C4-2B (cell line): ENCODE measurements at regions not wholly inside any gene's neighbourhood (a gene's known extent, or its start where the extent isn't known, plus 50 kb on each side); places are given as distances from the start of the nearest gene placed in this dataset.
"Not testable (repeated sequence)": the region's sequence is repeated elsewhere in the genome, so short reads cannot be mapped to it uniquely, and the experiment has no call there.

Experiments
- ZFX ChIP-seq: fragments of 450-650 bp; IDR thresholded peaks from 2 replicates; pipeline ENCODE4 v1.6.1; 2017
- TF ChIP-seq, protein P1 (sequence below): fragments of 450-650 bp; conservative IDR thresholded peaks from 2 replicates; pipeline ENCODE4 v1.5.1; 2017; ENCODE audit warnings: mild to moderate bottlenecking

DNA sequence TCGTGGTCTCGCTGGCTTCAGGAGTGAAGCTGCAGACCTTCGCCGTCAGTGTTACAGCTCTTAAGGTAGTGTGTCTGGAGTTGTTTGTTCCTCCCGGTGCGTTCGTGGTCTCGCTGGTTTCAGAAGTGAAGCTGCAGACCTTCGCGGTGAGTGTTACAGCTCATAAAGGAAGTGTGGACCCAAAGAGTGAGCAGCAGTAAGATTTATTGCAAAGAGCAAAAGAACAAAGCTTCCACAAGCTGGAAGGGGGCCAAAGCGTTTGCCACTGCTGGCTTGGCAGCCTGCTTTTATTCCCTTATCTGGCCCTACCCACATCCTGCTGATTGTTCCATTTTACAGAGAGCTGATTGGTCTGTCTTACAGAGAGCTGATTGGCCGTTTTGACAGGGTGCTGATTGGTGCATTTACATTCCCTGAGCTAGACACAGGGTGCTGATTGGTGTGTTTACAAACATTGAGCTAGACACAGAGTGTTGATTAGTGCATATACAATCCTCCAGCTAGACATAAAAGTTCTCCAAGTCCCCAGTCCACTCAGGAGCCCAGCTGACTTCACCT lies 1256.0 kb downstream of the STIM2 start:
- TF ChIP-seq, protein P1, sequence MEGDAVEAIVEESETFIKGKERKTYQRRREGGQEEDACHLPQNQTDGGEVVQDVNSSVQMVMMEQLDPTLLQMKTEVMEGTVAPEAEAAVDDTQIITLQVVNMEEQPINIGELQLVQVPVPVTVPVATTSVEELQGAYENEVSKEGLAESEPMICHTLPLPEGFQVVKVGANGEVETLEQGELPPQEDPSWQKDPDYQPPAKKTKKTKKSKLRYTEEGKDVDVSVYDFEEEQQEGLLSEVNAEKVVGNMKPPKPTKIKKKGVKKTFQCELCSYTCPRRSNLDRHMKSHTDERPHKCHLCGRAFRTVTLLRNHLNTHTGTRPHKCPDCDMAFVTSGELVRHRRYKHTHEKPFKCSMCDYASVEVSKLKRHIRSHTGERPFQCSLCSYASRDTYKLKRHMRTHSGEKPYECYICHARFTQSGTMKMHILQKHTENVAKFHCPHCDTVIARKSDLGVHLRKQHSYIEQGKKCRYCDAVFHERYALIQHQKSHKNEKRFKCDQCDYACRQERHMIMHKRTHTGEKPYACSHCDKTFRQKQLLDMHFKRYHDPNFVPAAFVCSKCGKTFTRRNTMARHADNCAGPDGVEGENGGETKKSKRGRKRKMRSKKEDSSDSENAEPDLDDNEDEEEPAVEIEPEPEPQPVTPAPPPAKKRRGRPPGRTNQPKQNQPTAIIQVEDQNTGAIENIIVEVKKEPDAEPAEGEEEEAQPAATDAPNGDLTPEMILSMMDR: not testable (repeated sequence)
- not testable (repeated sequence) for TF ChIP-seq ZFX
